NCI-H446 treated with DMSO at 0.1 percent for 48 hours (cell line): ENCODE measurements at regions not wholly inside any gene's neighbourhood (a gene's known extent, or its start where the extent isn't known, plus 50 kb on each side); places are given as distances from the start of the nearest gene placed in this dataset.

Experiments used
- DNase-seq: peaks from one replicate; lab custom pipeline; 2025; lab: John Stamatoyannopoulos, UW

DNA sequence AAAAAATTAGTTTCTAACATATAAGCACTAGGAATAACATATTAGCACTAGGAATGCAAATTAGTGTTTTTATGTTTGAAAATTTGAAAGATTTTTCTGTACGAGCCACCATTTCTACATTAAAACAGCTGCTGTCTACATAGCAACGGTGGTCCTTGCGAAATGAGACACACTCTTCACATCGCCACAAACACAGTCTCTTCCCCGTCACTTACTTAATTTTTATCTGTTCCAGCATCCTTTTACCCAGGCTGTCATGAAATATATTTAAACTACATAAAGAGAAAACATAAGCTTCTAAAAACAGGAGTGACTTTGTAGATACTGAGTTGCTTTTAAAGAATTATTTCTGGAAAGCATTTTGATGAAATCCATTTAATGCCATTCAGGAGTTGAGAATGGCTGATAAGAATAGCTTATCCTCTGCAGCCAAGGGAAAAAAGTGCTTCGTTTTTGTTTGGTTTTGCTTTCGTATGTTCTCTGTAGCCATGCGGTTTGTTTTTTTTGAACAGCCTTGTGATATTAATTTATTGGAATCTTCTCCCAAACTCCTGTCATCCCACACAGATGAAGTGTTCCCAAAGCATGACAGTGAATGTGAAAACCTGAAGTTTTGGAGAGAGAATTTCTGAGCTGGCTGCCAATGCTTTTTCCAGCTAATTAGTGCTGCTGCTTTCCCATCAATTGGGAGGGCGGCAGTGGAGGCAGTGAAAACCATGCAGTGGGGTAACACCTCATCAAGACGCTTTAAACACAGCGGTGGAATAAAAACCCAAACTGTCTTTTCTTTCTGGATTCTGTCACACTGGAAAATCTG, 603.7 kb upstream of the ADARB2 start:
- DNase-seq, result no peak

GRCh38 chr10:2335626-2336025, 598.3 kb upstream of the ADARB2 start:
- no peak for DNase-seq

DNA sequence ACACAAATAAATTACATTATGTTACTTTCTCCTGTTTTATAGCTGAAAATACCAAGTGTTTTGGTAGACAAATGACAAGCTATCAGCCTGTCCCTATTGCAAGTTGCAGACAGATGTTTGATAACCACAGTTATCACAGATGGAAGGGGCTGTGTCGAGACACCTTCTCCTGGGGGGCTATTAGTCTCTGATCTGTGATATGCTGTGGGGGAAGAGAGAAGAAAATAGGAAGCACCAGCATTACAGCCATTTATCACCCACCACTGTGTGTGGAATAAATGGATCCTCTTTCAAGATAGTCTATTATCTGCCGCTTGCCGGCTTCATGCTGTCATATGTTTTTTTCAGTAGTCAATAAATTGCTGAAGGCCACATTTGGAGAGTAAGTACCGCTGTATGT, 597.2 kb upstream of the ADARB2 start:
- DNase-seq, result no peak

DNA sequence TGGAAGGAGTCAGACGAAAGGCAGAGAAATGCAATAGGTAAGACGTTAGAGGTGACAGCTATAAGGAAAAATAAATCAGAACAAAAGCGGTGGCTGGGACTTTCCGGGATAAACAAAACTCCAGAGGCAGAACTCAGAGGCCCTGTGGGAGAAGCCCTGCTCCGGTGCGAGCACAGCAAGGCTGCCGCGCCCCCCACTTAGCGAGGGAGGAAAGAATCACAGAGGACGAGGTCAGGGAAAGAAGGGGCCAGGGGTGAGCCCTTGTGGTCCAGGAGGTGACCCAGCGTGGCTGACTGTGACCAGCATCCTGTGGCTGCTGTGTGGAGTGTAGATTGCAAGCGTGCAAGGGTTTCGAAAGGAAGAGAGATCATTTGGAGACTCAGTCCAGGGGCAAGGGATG, 591.8 kb upstream of the ADARB2 start:
- DNase-seq, result no peak

DNA sequence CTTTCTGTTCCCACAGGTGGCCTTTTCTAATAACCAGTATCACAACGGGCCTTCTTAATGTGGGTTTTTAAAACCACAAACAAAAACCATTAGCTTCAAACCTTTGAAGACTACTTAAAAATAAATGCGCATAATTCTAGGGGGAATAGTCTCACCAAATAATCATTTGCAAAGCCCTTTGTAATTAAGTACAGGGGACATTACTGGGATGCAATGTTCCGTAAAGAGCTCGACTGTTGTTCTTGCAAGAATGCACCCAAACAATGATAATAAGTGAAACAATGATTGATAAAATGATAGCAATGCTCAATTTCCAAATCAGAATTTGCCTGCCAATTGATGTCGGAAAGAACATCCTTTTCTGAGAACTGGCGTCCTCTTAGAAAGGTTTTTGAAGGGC, 589.1 kb upstream of the ADARB2 start:
- no peak for DNase-seq

DNA sequence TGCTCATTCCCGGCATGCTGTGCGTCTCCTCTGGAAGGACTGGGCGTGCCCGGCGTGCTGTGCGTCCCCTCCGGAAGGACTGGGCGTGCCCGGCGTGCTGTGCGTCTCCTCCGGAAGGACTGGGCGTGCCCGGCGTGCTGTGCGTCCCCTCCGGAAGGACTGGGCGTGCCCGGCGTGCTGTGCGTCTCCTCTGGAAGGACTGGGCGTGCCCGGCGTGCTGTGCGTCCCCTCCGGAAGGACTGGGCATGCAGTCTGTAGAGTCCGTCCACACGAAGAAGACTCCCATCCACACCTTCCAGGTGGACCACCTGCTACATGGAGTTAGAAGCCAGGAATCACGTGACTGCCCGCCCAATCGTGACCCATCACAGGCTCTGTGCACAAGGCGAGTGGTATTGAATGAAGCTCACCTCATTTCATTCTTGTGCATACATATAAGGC, 577.7 kb upstream of the ADARB2 start:
- DNase-seq, result peak; percentile 30

- DNase-seq, result no peak
Measured at GRCh38 chr10:2306081-2306480, 568.8 kb upstream of the ADARB2 start.

- no peak for DNase-seq
Measured at GRCh38 chr10:2303169-2303568, 565.8 kb upstream of the ADARB2 start.

DNA sequence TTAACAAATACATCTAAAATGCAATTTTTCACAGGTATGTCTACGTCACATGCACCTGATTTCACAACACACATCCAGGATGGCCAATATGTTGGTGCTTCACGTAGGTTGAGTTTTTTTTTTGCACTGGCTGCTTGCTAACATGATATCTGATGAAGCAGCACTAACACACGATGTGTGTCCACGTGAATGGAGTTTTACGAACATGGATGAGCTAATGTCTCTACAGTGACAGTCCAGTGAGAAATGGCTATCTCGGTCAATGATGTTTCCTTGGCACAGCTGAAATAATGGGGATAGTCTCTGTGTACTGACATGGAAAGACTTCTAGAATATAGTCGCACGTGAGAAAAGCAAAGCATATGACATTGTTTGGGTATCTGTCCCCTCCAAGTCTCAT, 563.9 kb upstream of the ADARB2 start:
- DNase-seq, result no peak

- DNase-seq, result no peak
Measured at GRCh38 chr10:2300231-2300630, 562.9 kb upstream of the ADARB2 start.

DNA sequence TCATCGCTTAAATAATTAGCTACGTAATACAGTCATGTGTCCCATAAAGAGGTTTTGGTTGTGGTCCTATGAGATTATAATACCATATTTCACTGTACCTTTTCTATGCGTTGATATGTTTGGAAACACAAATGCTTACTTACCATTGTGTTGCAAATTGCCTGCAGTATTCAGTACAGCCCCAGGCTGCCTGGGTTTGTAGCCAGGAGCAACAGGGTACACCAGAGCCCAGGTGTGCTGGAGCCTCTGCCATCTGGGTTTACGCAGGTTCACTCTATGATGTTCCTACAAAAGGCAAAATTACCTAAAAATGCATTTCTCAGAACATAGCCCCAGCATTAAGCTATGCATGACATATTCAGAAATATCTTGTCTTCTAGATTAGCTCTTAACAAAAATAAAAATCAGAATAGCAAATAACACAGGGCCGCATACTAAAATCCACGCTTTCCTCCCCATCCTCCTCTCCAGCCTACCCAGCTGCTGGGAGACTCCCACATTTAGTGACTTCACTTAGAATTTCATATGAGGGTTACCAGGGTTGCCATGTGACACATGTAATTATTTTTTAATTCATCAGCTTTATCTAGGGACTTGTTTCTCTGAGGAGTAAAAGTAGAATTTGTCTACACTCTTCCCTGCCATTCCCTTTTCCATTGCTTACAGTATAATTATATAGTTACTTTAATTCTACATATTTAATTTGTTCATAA, 559.0 kb upstream of the ADARB2 start:
- DNase-seq, result no peak

DNA sequence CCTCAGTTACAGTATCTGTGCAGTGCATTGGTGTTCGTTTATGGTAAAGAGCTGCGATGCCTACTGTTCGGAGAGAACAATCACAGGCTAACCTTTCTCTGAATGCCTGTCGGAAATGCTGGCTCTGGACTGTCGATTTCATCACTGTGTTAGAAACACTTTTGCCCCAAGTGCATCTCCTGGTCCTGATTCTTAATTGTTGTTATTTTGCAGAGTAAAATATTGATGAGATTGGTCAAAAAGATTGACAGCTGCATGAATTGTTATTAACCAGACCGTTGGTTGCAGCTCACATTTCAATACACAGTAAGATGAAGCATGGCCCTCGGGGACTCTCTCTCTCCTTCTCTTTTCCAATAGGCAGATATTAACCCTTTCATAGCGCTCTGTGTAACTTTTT, 557.4 kb upstream of the ADARB2 start:
- no peak for DNase-seq

DNA sequence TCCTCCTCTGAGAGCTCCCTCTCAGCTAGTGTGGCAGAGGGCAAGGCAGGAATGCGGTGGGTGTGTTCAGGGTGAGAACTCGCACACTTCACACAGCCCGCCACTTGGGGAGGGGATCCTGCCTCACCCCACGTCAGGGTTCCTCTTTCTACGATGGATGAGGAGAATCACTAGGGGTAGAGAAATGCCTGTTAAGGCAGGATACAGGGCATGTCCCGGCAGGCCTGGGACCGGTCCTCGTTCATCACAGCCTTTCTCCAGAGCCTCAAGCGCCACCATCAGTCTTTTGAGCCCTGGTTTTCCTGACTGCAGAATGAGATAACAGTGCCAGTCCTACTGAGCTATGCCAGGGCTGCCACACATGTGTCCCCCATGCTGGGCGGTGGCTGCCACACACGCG, 546.7 kb upstream of the ADARB2 start:
- DNase-seq, result no peak

- no peak for DNase-seq
Measured at GRCh38 chr10:2282202-2282601, 544.9 kb upstream of the ADARB2 start.

- no peak for DNase-seq
Measured at GRCh38 chr10:2280713-2281300, 543.5 kb upstream of the ADARB2 start.

DNA sequence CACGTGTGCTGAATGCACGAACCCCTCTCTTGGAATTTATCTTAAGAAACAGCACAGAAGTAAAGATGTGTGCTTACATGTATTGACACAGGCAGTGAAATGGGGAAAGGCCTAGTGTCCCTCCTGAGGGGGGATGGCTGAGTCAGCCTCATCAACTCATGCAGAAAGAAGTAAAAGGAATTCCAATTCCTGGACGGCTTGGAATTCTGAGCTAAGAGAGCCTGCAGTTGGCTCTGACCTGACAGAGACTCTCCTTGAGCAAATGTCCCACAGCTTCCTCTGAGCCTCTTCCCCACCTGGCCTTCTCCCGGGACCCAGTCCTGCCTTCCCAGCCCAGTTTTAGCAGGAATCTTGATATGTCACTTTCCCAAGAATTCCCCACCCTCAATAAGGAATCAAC, 542.4 kb upstream of the ADARB2 start:
- no peak for DNase-seq

DNA sequence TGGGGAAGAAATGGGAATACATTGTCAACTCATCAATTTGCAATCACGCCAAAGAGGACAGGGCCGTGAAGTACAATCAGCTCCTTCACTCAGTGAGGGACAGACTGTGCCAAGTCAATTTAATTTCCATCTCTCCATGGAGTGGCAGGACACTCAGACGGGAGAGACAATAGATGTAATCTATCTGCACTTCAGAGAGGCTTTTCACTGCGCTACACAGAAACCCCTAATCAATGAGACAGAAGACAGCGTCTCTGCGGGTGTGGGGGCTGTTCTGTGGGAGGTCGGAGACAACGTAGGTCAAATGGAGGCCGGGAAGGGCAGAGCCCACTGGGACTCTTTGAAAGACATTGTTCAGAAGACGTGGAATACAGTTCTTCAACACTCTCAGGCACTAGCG, 541.0 kb upstream of the ADARB2 start:
- DNase-seq, result no peak

DNA sequence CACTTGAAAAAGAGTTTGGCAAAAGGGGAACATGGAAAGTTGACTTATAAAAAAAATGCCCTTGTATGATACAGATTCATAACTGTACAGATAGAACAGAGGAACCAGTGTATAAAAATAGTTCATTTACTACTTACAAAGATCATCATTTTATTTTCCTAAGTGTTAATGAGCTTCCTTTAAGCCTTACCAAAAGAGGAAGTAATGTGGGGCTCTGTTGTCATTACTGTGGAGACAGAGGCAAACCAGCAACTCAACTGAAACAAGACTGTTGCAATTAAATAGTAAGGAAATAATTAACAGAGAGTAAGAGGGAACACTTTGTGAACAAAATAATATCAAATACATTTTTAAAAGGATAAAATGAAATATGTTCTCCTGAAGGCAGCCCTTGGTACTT, 526.2 kb upstream of the ADARB2 start:
- DNase-seq, result no peak

DNA sequence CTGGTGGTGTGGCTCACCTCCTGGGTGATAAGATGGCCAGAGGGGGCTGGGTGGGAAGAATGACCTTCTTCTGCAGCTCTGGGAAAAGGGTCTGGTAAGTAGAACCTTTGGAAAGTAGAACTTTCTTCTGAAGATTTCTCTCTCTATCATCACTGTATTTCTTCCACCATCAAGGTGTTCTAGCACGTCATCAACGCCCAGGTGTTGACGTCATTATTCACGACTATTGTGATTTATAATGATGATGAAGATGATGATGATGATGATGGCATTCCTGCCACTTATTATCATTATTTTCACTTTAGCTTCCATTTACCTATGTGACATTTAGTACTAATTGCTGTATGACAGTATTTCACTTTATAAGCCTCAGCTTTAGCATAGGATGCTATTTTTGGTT, 525.6 kb upstream of the ADARB2 start:
- DNase-seq, result no peak

GRCh38 chr10:2262333-2262732, 525.0 kb upstream of the ADARB2 start:
- no peak for DNase-seq

DNA sequence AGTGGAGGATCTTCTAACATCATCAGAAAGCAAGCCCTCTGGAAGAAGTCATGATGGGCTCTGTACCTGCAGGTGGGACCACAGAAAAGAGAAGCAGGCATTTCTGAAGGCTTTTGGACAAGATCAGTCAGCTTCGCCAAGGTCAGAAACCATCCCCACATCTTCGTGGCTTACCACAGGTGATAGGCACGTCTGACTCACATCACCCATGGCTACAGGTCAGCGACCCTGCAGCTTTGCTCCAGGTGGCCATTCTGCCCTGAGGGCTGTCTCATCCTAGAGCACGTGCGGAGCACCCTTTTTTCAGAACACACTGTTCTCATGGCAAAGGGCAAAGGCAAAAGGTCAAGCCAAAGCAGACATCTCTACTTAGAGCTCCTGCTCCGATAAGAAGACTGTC, 518.9 kb upstream of the ADARB2 start:
- DNase-seq, result no peak

GRCh38 chr10:2252096-2252495, 514.8 kb upstream of the ADARB2 start:
- no peak for DNase-seq

DNA sequence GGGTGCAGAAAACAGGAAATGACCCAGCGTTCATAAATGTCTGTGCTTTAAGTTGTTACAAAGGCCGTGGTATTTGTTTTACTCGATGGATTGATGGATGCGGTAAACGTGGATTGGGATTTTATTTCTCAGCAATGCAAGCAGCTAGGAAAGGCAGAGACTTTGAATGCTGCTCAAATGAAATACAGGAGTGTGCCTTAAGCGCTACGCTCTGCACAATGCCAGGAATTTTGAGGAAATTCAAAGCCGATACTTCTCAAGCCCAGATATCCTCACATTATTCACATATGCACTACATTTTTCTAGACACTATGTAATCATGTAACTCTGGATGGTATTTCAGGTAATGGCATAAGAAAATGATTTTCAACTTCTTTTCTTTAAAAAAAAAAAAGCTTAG, 514.3 kb upstream of the ADARB2 start:
- DNase-seq, result no peak
